ENCODE measurements at regions not wholly inside any gene's neighbourhood (a gene's known extent, or its start where the extent isn't known, plus 50 kb on each side); places are given as distances from the start of the nearest gene placed in this dataset.

GRCh38 chr4:30653291-30653690 lies 66.9 kb upstream of the PCDH7 start:
- DNase-seq (ENCODE audit: extremely low read depth, low read depth), result no peak

- no peak for DNase-seq (ENCODE audit: extremely low read depth, low read depth)
These were observed 63.3 kb upstream of the PCDH7 start for GRCh38 chr4:30656828-30657227.

DNA sequence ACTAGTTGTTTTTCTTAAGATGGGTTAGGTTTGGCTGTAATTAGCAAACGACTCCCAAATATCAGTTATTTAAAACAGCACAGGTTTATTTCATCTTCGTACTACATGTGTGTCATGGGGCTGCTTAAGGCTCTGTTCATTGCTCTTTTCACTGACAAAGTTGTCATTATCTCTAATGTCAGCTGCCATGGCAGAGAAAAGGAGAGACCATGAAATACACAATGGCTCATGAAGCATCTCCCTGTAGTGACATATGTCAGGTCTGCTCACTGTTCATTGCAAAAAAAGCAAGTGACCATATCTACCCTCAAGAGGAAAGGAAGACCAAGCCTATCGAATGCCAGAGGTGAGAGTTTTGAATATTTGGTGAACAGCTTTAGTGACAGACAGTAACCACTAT lies 52.2 kb upstream of the PCDH7 start:
- no peak for DNase-seq (ENCODE audit: extremely low read depth, low read depth)

DNA sequence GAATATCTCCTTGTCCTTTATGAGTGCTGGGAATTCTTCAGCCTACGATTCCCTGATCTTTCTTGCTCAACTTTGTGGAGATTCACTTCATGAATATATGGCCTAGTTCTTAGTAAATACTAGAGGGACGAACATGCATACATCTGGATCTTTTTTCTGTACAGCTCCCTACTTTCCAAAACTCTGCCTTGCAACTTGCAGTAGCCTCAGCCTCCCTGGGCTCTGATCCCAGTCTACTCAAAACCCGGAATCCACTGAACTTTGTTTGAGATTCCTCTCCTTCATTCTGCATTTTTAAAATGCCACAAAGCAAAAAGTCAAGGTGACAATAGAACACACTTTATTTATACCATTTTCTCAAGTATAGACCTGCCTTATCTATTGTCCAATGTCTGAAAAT lies 50.0 kb upstream of the PCDH7 start:
- DNase-seq (ENCODE audit: extremely low read depth, low read depth), result no peak

Small RNA genes lying in the stretch of these regions (small RNA-seq; reads per million reads assigned to genes)
- 0 reads per million in 2 experiments for gene AC097510.1
